ENCODE measurements at regions not wholly inside any gene's neighbourhood (a gene's known extent, or its start where the extent isn't known, plus 50 kb on each side); places are given as distances from the start of the nearest gene placed in this dataset.
A peak's percentile ranks its signal among the peaks of the same experiment; 100 is the strongest.

DNA sequence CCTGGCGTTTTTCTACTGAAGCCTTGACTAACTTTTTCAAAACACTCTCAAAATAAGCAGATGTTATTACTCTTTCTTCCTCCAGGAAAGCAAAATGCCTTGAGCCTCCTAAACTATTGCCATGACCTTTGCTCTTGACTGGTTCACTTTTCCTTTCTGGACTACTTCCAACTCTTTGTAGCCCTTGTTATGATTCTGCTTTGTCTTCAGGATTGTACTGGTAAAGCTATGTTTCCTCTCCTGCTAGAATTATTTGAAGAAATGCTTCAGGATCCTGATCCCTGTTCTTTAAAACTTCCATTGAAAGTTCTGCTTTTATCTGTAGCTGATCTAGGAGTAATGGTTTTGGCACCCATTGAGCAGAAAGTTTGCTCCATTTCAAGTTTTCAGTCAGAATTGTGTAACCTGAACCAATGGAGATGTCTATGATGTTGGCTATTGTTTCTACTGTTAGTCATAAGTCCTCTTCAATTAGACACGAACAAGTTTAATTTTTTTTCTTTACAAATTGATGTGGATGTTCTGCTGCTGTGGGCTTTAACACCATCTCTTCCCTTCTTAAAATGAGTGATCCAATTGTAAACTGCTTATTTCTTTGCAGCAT is 1356.4 kb downstream of the EFNA5 start:
- peaks cover 0 to 3% of the 10 kb centered on the region in 2 experiments; a peak in 1 of 4 replicates for H3K4me1 Mint-ChIP-seq
- Histone ChIP-seq H3T11ph (ENCODE audit: low read length) (peak overlapping the region; percentile 36), H3K4me2 (ENCODE audit: insufficient read depth, insufficient read length, low read length) (no peak overlapping the region), H2AFZ (ENCODE audit: low read length) (no peak overlapping the region), H2BK120ac (ENCODE audit: low read depth, low read length, poor library complexity, severe bottlenecking) (no peak overlapping the region), H3K27me3 (ENCODE audit: insufficient read depth, low read length) (no peaks in the 10 kb centered on the region), H2BK15ac (ENCODE audit: low read depth, low read length) (no peak overlapping the region), H3K4me1 (ENCODE audit: insufficient read depth, low read length) (no peaks in the 10 kb centered on the region), H3K27ac (ENCODE audit: insufficient read length, low read depth, low read length) (no peak overlapping the region), H3K56ac (ENCODE audit: insufficient read length, low read depth, low read length) (no peak overlapping the region), H3K79me2 (ENCODE audit: insufficient read depth, low read length) (no peaks in the 10 kb centered on the region), H3K14ac (ENCODE audit: insufficient read depth, low read length) (no peak overlapping the region), H3K23me2 (ENCODE audit: insufficient read length, low read depth, low read length, poor library complexity, severe bottlenecking) (no peaks in the 10 kb centered on the region), H4K5ac (ENCODE audit: insufficient read length, low read depth, low read length) (no peak overlapping the region), H4K20me1 (ENCODE audit: control insufficient read depth, insufficient read depth, insufficient read length) (no peaks in the 10 kb centered on the region), H2BK20ac (ENCODE audit: low read depth, low read length, poor library complexity, severe bottlenecking) (no peak overlapping the region), H2AK5ac (ENCODE audit: insufficient read length, low read length) (no peak overlapping the region), H3K18ac (ENCODE audit: insufficient read length, low read depth, low read length) (no peak overlapping the region), H3K9ac (ENCODE audit: extremely low read depth, insufficient read length, low read length) (no peak overlapping the region), H3K79me1 (ENCODE audit: insufficient read depth, low read depth, low read length, poor library complexity, severe bottlenecking) (no peaks in the 10 kb centered on the region), H2BK12ac (ENCODE audit: insufficient read length, low read depth, low read length) (no peak overlapping the region), H3K23ac (ENCODE audit: insufficient read length, low read depth, low read length) (no peak overlapping the region), H4K8ac (replicated peaks; ENCODE audit: insufficient read length, low read depth, low read length) (no peak overlapping the region), H3K4ac (ENCODE audit: low read depth, low read length) (no peak overlapping the region), H2BK5ac (ENCODE audit: insufficient read length, low read length) (no peak overlapping the region), H4K91ac (ENCODE audit: insufficient read length, low read depth, low read length) (no peak overlapping the region), H3K9me3 (ENCODE audit: control insufficient read depth, low read depth, low read length) (no peaks in the 10 kb centered on the region)
- no peaks in the 10 kb centered on the region for H3K27me3 Mint-ChIP-seq (ENCODE audit: low read depth)
- no peaks in the 10 kb centered on the region for H3K9me3 Mint-ChIP-seq
- TF ChIP-seq, protein P1, sequence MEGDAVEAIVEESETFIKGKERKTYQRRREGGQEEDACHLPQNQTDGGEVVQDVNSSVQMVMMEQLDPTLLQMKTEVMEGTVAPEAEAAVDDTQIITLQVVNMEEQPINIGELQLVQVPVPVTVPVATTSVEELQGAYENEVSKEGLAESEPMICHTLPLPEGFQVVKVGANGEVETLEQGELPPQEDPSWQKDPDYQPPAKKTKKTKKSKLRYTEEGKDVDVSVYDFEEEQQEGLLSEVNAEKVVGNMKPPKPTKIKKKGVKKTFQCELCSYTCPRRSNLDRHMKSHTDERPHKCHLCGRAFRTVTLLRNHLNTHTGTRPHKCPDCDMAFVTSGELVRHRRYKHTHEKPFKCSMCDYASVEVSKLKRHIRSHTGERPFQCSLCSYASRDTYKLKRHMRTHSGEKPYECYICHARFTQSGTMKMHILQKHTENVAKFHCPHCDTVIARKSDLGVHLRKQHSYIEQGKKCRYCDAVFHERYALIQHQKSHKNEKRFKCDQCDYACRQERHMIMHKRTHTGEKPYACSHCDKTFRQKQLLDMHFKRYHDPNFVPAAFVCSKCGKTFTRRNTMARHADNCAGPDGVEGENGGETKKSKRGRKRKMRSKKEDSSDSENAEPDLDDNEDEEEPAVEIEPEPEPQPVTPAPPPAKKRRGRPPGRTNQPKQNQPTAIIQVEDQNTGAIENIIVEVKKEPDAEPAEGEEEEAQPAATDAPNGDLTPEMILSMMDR (conservative IDR thresholded peaks at IDR 0.05): no peak
- no peak for DNase-seq
- H3K27ac Mint-ChIP-seq: no peak overlapping the region
- no CpG with 5 or more reads among the region's 2 CpGs for WGBS (ENCODE audit: extremely low coverage, insufficient read length, low lambda C conversion rate)
- no peaks in the 10 kb centered on the region for H3K36me3 Mint-ChIP-seq (ENCODE audit: insufficient read depth in 1 of 3, low read depth in 3 of 3)
- H3K4me3 Mint-ChIP-seq: no peak overlapping the region
